SH-SY5Y (cell line): ENCODE measurements at regions not wholly inside any gene's neighbourhood (a gene's known extent, or its start where the extent isn't known, plus 50 kb on each side); places are given as distances from the start of the nearest gene placed in this dataset.

Source experiments
- GATA2 ChIP-seq: IDR thresholded peaks from 2 replicates; pipeline ENCODE4 v1.6.1; 2011; ENCODE audit warnings: mild to moderate bottlenecking, low read depth, low read length
- GATA3 ChIP-seq: IDR thresholded peaks from 2 replicates; pipeline ENCODE4 v1.6.1; 2011; ENCODE audit warnings: low read depth, mild to moderate bottlenecking, low read length, moderate library complexity

DNA sequence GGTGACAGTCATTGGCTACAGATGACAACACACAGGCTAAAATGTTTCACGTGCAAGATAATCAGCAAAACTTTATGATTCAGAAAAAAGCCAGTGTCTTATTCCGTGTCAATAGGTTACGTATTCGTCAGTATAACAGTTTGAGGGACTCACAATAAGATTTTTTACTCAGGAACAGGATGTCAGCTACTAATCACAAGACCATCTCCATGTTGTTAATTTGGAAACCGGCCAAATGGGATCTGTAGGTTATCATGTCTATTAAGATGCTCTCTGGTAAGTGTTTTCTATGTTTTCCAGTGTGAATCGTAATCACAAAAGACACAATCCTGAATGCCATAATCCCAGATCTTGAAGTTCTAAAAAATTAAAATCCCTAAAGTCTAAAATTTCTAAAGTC, 197.3 kb downstream of the ETV1 start:
- TF ChIP-seq GATA2: no peak
- no peak for TF ChIP-seq GATA3
